OCI-LY3 (cell line): ENCODE measurements at regions not wholly inside any gene's neighbourhood (a gene's known extent, or its start where the extent isn't known, plus 50 kb on each side); places are given as distances from the start of the nearest gene placed in this dataset.

Source experiments
- H2AFZ ChIP-seq: fragments of 200-600, 300-600 bp; shearing (Covaris generic); 2 replicates; pipeline ENCODE4 v1.6.0; 2014; ENCODE audit warnings: antibody characterized with exemption, low read depth, low read length
- H3K27ac ChIP-seq: fragments of 200-600, 300-600 bp; sonication (generic); 2 replicates; pipeline ENCODE4 v1.5.1; 2014; ENCODE audit warnings: mild to moderate bottlenecking, low read length, moderate library complexity, mixed read lengths
- H3K27me3 ChIP-seq: fragments of 200-600, 300-600 bp; sonication (generic); 2 replicates; pipeline ENCODE4 v1.6.1; 2014; ENCODE audit warnings: low read depth, low read length, mixed read lengths
- H3K36me3 ChIP-seq: fragments of 200-600, 300-600 bp; sonication (generic); replicated peaks from 2 replicates; pipeline ENCODE3; 2014; ENCODE audit warnings: low read depth, low read length, mixed read lengths
- H3K4me1 ChIP-seq: fragments of 300-600, 200-600 bp; sonication (generic); 2 replicates; pipeline ENCODE4 v1.6.1; 2014; ENCODE audit warnings: low read length, mixed read lengths
- H3K4me2 ChIP-seq: fragments of 200-600, 300-600 bp; sonication (generic); 2 replicates; pipeline ENCODE4 v1.6.1; 2014; ENCODE audit warnings: low read length, mixed read lengths
- H3K4me3 ChIP-seq: fragments of 300-600, 200-600 bp; sonication (generic); 2 replicates; pipeline ENCODE4 v1.5.1; 2014; ENCODE audit warnings: antibody characterized with exemption, mild to moderate bottlenecking, low read length, moderate library complexity
- H3K79me2 ChIP-seq: fragments of 300-600, 200-600 bp; shearing (Covaris generic); 2 replicates; pipeline ENCODE4 v1.6.1; 2014; ENCODE audit warnings: mild to moderate bottlenecking, low read length, mixed read lengths
- H3K9ac ChIP-seq: fragments of 300-600, 200-600 bp; shearing (Covaris generic); 2 replicates; pipeline ENCODE4 v1.6.0; 2014; ENCODE audit warnings: mild to moderate bottlenecking, low read length, moderate library complexity
- H3K9me3 ChIP-seq: fragments of 200-600, 300-600 bp; shearing (Covaris generic); 2 replicates; pipeline ENCODE4 v1.6.1; 2014; ENCODE audit warnings: low read length, mixed read lengths; ENCODE audit not compliant: insufficient read depth
- H4K20me1 ChIP-seq: fragments of 200-600, 300-600 bp; sonication (generic); 2 replicates; pipeline ENCODE4 v1.6.1; 2016; ENCODE audit warnings: low read length, mixed read lengths; ENCODE audit not compliant: insufficient read depth
- EZH2phosphoT487 ChIP-seq: fragments of 200-600 bp; shearing (Covaris generic); IDR thresholded peaks from 2 replicates; pipeline ENCODE4 v1.6.1; 2018; ENCODE audit warnings: antibody characterized with exemption, mixed run types, low read depth
- TF ChIP-seq, protein P1 (sequence below): fragments of 200-600, 300-600 bp; sonication (generic); IDR thresholded peaks from 2 replicates; pipeline ENCODE4 v1.5.1; 2014; ENCODE audit warnings: antibody characterized with exemption, low read length, low read depth

- Histone ChIP-seq H4K20me1 (no peaks in the 10 kb centered on the region), H3K27me3 (no peaks in the 10 kb centered on the region), H3K4me1 (no peaks in the 10 kb centered on the region), H3K9me3 (no peaks in the 10 kb centered on the region), H3K36me3 (no peaks in the 10 kb centered on the region), H2AFZ (no peak overlapping the region), H3K4me3 (no peak overlapping the region), H3K4me2 (no peak overlapping the region), H3K27ac (no peak overlapping the region), H3K9ac (no peak overlapping the region), H3K79me2 (no peaks in the 10 kb centered on the region)
- TF ChIP-seq, protein P1, sequence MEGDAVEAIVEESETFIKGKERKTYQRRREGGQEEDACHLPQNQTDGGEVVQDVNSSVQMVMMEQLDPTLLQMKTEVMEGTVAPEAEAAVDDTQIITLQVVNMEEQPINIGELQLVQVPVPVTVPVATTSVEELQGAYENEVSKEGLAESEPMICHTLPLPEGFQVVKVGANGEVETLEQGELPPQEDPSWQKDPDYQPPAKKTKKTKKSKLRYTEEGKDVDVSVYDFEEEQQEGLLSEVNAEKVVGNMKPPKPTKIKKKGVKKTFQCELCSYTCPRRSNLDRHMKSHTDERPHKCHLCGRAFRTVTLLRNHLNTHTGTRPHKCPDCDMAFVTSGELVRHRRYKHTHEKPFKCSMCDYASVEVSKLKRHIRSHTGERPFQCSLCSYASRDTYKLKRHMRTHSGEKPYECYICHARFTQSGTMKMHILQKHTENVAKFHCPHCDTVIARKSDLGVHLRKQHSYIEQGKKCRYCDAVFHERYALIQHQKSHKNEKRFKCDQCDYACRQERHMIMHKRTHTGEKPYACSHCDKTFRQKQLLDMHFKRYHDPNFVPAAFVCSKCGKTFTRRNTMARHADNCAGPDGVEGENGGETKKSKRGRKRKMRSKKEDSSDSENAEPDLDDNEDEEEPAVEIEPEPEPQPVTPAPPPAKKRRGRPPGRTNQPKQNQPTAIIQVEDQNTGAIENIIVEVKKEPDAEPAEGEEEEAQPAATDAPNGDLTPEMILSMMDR: no peak
- TF ChIP-seq EZH2phosphoT487: no peak
Measured at GRCh38 chr16:55046916-55047315, 116.3 kb downstream of the IRX5 start.

GRCh38 chr16:55047331-55047730 lies 116.7 kb downstream of the IRX5 start:
- no peaks in the 10 kb centered on the region for H3K4me1 ChIP-seq
- H3K4me3 ChIP-seq: no peak overlapping the region
- H3K27me3 ChIP-seq: no peaks in the 10 kb centered on the region
- H2AFZ ChIP-seq: no peak overlapping the region
- H3K9me3 ChIP-seq: no peaks in the 10 kb centered on the region
- H3K27ac ChIP-seq: no peak overlapping the region
- H3K36me3 ChIP-seq: no peaks in the 10 kb centered on the region
- no peak overlapping the region for H3K9ac ChIP-seq
- no peak overlapping the region for H3K4me2 ChIP-seq
- H3K79me2 ChIP-seq: no peaks in the 10 kb centered on the region
- no peaks in the 10 kb centered on the region for H4K20me1 ChIP-seq
- TF ChIP-seq, protein P1: no peak
- no peak for TF ChIP-seq EZH2phosphoT487

DNA sequence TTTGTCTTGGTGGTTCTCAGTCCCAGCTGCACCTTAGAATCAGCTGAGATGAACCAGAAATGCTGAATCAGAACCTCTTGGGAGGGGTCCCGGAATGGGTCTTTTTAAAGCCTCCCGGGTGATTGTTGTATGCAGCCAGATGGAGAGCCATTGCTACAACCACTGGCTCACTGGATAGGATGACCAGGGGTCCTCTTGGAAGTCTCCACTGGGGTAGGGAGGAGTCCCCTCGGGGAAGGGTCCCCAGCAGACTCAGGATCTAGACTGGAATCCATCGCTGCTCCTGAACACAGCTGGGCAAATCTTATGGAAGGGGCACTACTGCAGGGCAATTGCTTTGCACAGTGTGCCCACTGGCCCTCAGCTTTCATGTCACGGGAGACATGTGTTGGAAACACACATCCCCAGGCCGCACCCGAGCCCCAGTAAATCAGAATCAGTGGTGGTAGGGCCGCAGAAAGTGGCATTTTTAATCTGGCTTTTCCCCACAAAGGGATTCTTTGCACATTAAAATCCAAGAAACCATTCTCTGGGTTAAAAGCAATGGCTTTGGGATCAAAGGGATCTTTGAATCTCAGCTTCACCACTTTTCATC lies 117.3 kb downstream of the IRX5 start:
- no peaks in the 10 kb centered on the region for H3K4me1 ChIP-seq
- no peaks in the 10 kb centered on the region for H3K36me3 ChIP-seq
- no peak for TF ChIP-seq EZH2phosphoT487
- no peak overlapping the region for H3K27ac ChIP-seq
- no peak overlapping the region for H3K4me3 ChIP-seq
- H3K9ac ChIP-seq: no peak overlapping the region
- no peak overlapping the region for H3K4me2 ChIP-seq
- H3K79me2 ChIP-seq: no peaks in the 10 kb centered on the region
- no peaks in the 10 kb centered on the region for H3K9me3 ChIP-seq
- H4K20me1 ChIP-seq: no peaks in the 10 kb centered on the region
- H2AFZ ChIP-seq: no peak overlapping the region
- H3K27me3 ChIP-seq: no peaks in the 10 kb centered on the region

DNA sequence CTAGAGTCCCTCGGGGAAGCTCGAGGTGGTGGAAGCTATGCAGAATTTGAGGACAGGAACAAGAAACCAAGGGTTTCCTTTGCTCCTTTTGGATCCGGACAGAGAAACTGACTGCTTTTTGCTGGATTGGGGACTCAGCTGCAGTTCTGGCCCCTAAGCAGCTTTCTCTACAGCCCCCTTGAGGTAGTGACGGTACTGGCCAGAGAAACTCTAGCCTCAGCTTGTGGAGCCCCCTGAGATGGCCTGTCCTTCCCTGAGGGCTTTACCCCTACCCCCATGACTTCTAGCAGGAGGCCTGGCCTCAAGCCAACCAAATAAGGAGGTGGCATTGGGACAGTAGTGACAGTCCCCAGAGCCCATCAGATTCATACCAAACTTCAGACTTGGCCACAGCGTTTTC lies 118.1 kb downstream of the IRX5 start:
- H4K20me1 ChIP-seq: no peaks in the 10 kb centered on the region
- no peaks in the 10 kb centered on the region for H3K9me3 ChIP-seq
- no peaks in the 10 kb centered on the region for H3K27me3 ChIP-seq
- no peak overlapping the region for H3K9ac ChIP-seq
- no peak overlapping the region for H3K27ac ChIP-seq
- TF ChIP-seq, protein P1: no peak
- no peak for TF ChIP-seq EZH2phosphoT487
- no peaks in the 10 kb centered on the region for H3K79me2 ChIP-seq
- H2AFZ ChIP-seq: no peak overlapping the region
- H3K4me2 ChIP-seq: no peak overlapping the region
- H3K36me3 ChIP-seq: no peaks in the 10 kb centered on the region
- no peak overlapping the region for H3K4me3 ChIP-seq
- H3K4me1 ChIP-seq: no peaks in the 10 kb centered on the region
